WTC11 (cell line): ENCODE measurements at regions not wholly inside any gene's neighbourhood (a gene's known extent, or its start where the extent isn't known, plus 50 kb on each side); places are given as distances from the start of the nearest gene placed in this dataset.

ENCODE experiments used
- ATAC-seq: fragments of 200-7000 bp; cut with Tn5 transposase; 2 replicates; pipeline ENCODE4 v1.10.0; 2021; ENCODE audit warnings: mild to moderate bottlenecking, moderate library complexity
- CTCF ChIA-PET: fragments of 300-600 bp; sonication (Branson Sonifier 250); formaldehyde crosslinking; loops from one replicate; lab custom pipeline; 2021; ENCODE audit warnings: antibody characterized with exemption; lab: Charles Lee
- POLR2A ChIA-PET: fragments of 350-600 bp; sonication (Branson Sonifier 250); formaldehyde crosslinking; loops from one replicate; lab custom pipeline; 2021; ENCODE audit warnings: antibody characterized with exemption; lab: Charles Lee
- DNase-seq: peaks from one replicate; pipeline ENCODE4 v3.0.0; 2021; ENCODE audit warnings: low spot score
- H3K27ac Mint-ChIP-seq: 2 replicates; pipeline ENCODE4 v1.8.0; 2021; ENCODE audit warnings: mixed read lengths
- H3K27me3 Mint-ChIP-seq: 2 replicates; pipeline ENCODE4 v1.8.0; 2021; ENCODE audit warnings: low read depth, mild to moderate bottlenecking, moderate library complexity, mixed read lengths
- H3K36me3 Mint-ChIP-seq: 2 replicates; pipeline ENCODE4 v1.8.0; 2021; ENCODE audit warnings: mixed read lengths
- H3K4me1 Mint-ChIP-seq: 2 replicates; pipeline ENCODE4 v1.8.0; 2022; ENCODE audit warnings: mixed read lengths
- H3K4me3 Mint-ChIP-seq: 2 replicates; pipeline ENCODE4 v1.8.0; 2021; ENCODE audit warnings: mild to moderate bottlenecking, moderate library complexity, mixed read lengths
- H3K9me3 Mint-ChIP-seq: 2 replicates; pipeline ENCODE4 v1.8.0; 2021; ENCODE audit warnings: mixed read lengths
- ARID4B ChIP-seq: sonication (generic); formaldehyde crosslinking; IDR thresholded peaks from 2 replicates; pipeline ENCODE4 v1.8.0; 2023; ENCODE audit warnings: missing genetic modification reagents, mild to moderate bottlenecking, borderline replicate concordance
- ATF1 ChIP-seq: sonication (generic); formaldehyde crosslinking; IDR thresholded peaks from 2 replicates; pipeline ENCODE4 v1.8.1; 2023; ENCODE audit warnings: mild to moderate bottlenecking, moderate library complexity, missing genetic modification reagents
- E2F4 ChIP-seq: sonication (generic); formaldehyde crosslinking; IDR thresholded peaks from 2 replicates; pipeline ENCODE4 v1.8.1; 2022; ENCODE audit warnings: low read depth, mild to moderate bottlenecking, moderate library complexity, missing genetic modification reagents, borderline replicate concordance
- ELF4 ChIP-seq: sonication (generic); formaldehyde crosslinking; IDR thresholded peaks from 2 replicates; pipeline ENCODE4 v1.8.1; 2022; ENCODE audit warnings: low read depth, mild to moderate bottlenecking, moderate library complexity, missing genetic modification reagents
- ESRRA ChIP-seq: sonication (generic); formaldehyde crosslinking; IDR thresholded peaks from 2 replicates; pipeline ENCODE4 v1.8.1; 2022; ENCODE audit warnings: mild to moderate bottlenecking, missing genetic modification reagents, borderline replicate concordance
- FOXK1 ChIP-seq: sonication (generic); formaldehyde crosslinking; IDR thresholded peaks from 2 replicates; pipeline ENCODE4 v1.8.0; 2022; ENCODE audit warnings: mild to moderate bottlenecking, moderate library complexity, missing genetic modification reagents
- FOXP4 ChIP-seq: sonication (generic); formaldehyde crosslinking; IDR thresholded peaks from 2 replicates; pipeline ENCODE4 v1.8.0; 2022; ENCODE audit warnings: mild to moderate bottlenecking, missing genetic modification reagents
- MYBL2 ChIP-seq: sonication (generic); formaldehyde crosslinking; IDR thresholded peaks from 2 replicates; pipeline ENCODE4 v1.8.1; 2023; ENCODE audit warnings: mild to moderate bottlenecking, moderate library complexity, missing genetic modification reagents
- NR2C2 ChIP-seq: sonication (generic); formaldehyde crosslinking; IDR thresholded peaks from 2 replicates; pipeline ENCODE4 v1.8.0; 2022; ENCODE audit warnings: mild to moderate bottlenecking, missing genetic modification reagents
- SMAD3 ChIP-seq: sonication (generic); formaldehyde crosslinking; IDR thresholded peaks from 2 replicates; pipeline ENCODE4 v1.8.0; 2022; ENCODE audit warnings: missing genetic modification reagents, mild to moderate bottlenecking, borderline replicate concordance
- SMAD4 ChIP-seq: sonication (generic); formaldehyde crosslinking; IDR thresholded peaks from 2 replicates; pipeline ENCODE4 v1.8.0; 2022; ENCODE audit warnings: mild to moderate bottlenecking, missing genetic modification reagents
- TCF7 ChIP-seq: sonication (generic); formaldehyde crosslinking; IDR thresholded peaks from 2 replicates; pipeline ENCODE4 v1.8.0; 2022; ENCODE audit warnings: mild to moderate bottlenecking, low read depth, missing genetic modification reagents, moderate library complexity
- ZBTB21 ChIP-seq: sonication (generic); formaldehyde crosslinking; IDR thresholded peaks from 2 replicates; pipeline ENCODE4 v1.8.1; 2023; ENCODE audit warnings: mild to moderate bottlenecking, missing genetic modification reagents, borderline replicate concordance
- ZMAT4 ChIP-seq: fragments of 250-450 bp; sonication (Bioruptor Pico); IDR thresholded peaks from 2 replicates; pipeline ENCODE4 v1.9.0; 2021; ENCODE audit warnings: mild to moderate bottlenecking
- ZNF512 ChIP-seq: sonication (generic); formaldehyde crosslinking; IDR thresholded peaks from 2 replicates; pipeline ENCODE4 v1.8.1; 2022; ENCODE audit warnings: missing genetic modification reagents, borderline replicate concordance
- TF ChIP-seq, protein P1 (sequence below): sonication (generic); formaldehyde crosslinking; IDR thresholded peaks from 2 replicates; pipeline ENCODE4 v1.8.1; 2023; ENCODE audit warnings: mild to moderate bottlenecking, missing genetic modification reagents, moderate library complexity
- TF ChIP-seq, protein P2 (sequence below): fragments of 250-450 bp; sonication (Bioruptor Pico); IDR thresholded peaks from 2 replicates; pipeline ENCODE4 v1.8.0; 2021; ENCODE audit warnings: mild to moderate bottlenecking
- TF ChIP-seq, protein P3 (sequence below): sonication (generic); formaldehyde crosslinking; IDR thresholded peaks from 2 replicates; pipeline ENCODE4 v1.8.0; 2022; ENCODE audit warnings: mild to moderate bottlenecking, missing genetic modification reagents

GRCh38 chr12:90497923-90498545 is 456.9 kb downstream of the CCER1 start:
- CTCF ChIA-PET = no interaction called here
- H3K36me3 Mint-ChIP-seq = no peaks in the 10 kb centered on the region

More at GRCh38 chr12:90497923-90498545, 456.9 kb downstream of the CCER1 start:
- ATAC-seq (no peak), DNase-seq (no peak)
- H3K9me3 Mint-ChIP-seq = peaks cover 4% of the 10 kb centered on the region; the same call in 1 of the 2 replicates
- no peak overlapping the region for H3K4me3 Mint-ChIP-seq
- TF ChIP-seq SMAD4 (CRISPR knock-in tag) = no peak
- no peak for TF ChIP-seq NR2C2
- TF ChIP-seq SMAD3 = no peak
- no peak for TF ChIP-seq TCF7 (CRISPR knock-in tag)
- TF ChIP-seq, protein P1, sequence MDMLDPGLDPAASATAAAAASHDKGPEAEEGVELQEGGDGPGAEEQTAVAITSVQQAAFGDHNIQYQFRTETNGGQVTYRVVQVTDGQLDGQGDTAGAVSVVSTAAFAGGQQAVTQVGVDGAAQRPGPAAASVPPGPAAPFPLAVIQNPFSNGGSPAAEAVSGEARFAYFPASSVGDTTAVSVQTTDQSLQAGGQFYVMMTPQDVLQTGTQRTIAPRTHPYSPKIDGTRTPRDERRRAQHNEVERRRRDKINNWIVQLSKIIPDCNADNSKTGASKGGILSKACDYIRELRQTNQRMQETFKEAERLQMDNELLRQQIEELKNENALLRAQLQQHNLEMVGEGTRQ (CRISPR knock-in tag) = no peak
- no peak for TF ChIP-seq FOXK1
- no peak for TF ChIP-seq E2F4 (CRISPR knock-in tag)
- TF ChIP-seq ZNF512 = no peak
- TF ChIP-seq ELF4 (CRISPR knock-in tag) = no peak
- no peak for TF ChIP-seq ESRRA (CRISPR knock-in tag)
- TF ChIP-seq ZMAT4 (CRISPR knock-in tag) = no peak
- TF ChIP-seq MYBL2 (CRISPR knock-in tag) = no peak
- TF ChIP-seq, protein P2, sequence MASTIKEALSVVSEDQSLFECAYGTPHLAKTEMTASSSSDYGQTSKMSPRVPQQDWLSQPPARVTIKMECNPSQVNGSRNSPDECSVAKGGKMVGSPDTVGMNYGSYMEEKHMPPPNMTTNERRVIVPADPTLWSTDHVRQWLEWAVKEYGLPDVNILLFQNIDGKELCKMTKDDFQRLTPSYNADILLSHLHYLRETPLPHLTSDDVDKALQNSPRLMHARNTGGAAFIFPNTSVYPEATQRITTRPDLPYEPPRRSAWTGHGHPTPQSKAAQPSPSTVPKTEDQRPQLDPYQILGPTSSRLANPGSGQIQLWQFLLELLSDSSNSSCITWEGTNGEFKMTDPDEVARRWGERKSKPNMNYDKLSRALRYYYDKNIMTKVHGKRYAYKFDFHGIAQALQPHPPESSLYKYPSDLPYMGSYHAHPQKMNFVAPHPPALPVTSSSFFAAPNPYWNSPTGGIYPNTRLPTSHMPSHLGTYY (CRISPR knock-in tag) = no peak
- TF ChIP-seq, protein P3, sequence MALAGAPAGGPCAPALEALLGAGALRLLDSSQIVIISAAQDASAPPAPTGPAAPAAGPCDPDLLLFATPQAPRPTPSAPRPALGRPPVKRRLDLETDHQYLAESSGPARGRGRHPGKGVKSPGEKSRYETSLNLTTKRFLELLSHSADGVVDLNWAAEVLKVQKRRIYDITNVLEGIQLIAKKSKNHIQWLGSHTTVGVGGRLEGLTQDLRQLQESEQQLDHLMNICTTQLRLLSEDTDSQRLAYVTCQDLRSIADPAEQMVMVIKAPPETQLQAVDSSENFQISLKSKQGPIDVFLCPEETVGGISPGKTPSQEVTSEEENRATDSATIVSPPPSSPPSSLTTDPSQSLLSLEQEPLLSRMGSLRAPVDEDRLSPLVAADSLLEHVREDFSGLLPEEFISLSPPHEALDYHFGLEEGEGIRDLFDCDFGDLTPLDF (CRISPR knock-in tag) = no peak
- TF ChIP-seq ARID4B (CRISPR knock-in tag) = no peak
- TF ChIP-seq ATF1 (CRISPR knock-in tag) = no peak
- TF ChIP-seq FOXP4 (CRISPR knock-in tag) = no peak
- no peak for TF ChIP-seq ZBTB21 (CRISPR knock-in tag)
- no peaks in the 10 kb centered on the region for H3K27me3 Mint-ChIP-seq
- no peak overlapping the region for H3K27ac Mint-ChIP-seq
- POLR2A ChIA-PET = no interaction called here
- no peaks in the 10 kb centered on the region for H3K4me1 Mint-ChIP-seq
